HG02852 (cell line): ENCODE measurements at regions not wholly inside any gene's neighbourhood (a gene's known extent, or its start where the extent isn't known, plus 50 kb on each side); places are given as distances from the start of the nearest gene placed in this dataset.

Experiments
- ATAC-seq: cut with Tn5 transposase; IDR thresholded peaks from one replicate; pipeline ENCODE4 v1.9.1; 2021; ENCODE audit warnings: mild to moderate bottlenecking, moderate library complexity; ENCODE audit not compliant: unreplicated experiment

- no peak for ATAC-seq
These were observed 97.8 kb upstream of the TMEM168 start for GRCh38 chr7:112887976-112888375.

- ATAC-seq, result no peak
These were observed 97.1 kb upstream of the TMEM168 start for GRCh38 chr7:112887337-112887736.

GRCh38 chr7:112886208-112886607 lies 96.0 kb upstream of the TMEM168 start:
- ATAC-seq, result no peak

GRCh38 chr7:112882991-112883390 lies 92.8 kb upstream of the TMEM168 start:
- ATAC-seq, result no peak

- ATAC-seq, result no peak
These were observed 92.3 kb upstream of the TMEM168 start for GRCh38 chr7:112882511-112882910.

GRCh38 chr7:112882022-112882421 lies 91.8 kb upstream of the TMEM168 start:
- ATAC-seq, result no peak

- no peak for ATAC-seq
These were observed 90.7 kb upstream of the TMEM168 start for GRCh38 chr7:112880818-112881418.

GRCh38 chr7:112877691-112878460 lies 87.7 kb upstream of the TMEM168 start:
- no peak for ATAC-seq

- ATAC-seq, result no peak
These were observed 86.7 kb upstream of the TMEM168 start for GRCh38 chr7:112876877-112877276.

GRCh38 chr7:112874909-112875308 lies 84.7 kb upstream of the TMEM168 start:
- ATAC-seq, result no peak

- ATAC-seq, result peak; percentile 60
These were observed 83.8 kb upstream of the TMEM168 start for GRCh38 chr7:112873831-112874553.

- ATAC-seq, result peak; percentile 36
These were observed 79.0 kb upstream of the TMEM168 start for GRCh38 chr7:112869111-112869774.

- no peak for ATAC-seq
These were observed 78.4 kb upstream of the TMEM168 start for GRCh38 chr7:112868609-112869008.

GRCh38 chr7:112866424-112866823 lies 76.2 kb upstream of the TMEM168 start:
- peak; percentile 97 for ATAC-seq

GRCh38 chr7:112864380-112864779 lies 74.2 kb upstream of the TMEM168 start:
- ATAC-seq, result no peak

- ATAC-seq, result no peak
These were observed 68.6 kb upstream of the TMEM168 start for GRCh38 chr7:112858838-112859237.

- ATAC-seq, result no peak
These were observed 65.0 kb upstream of the TMEM168 start for GRCh38 chr7:112855227-112855626.

- ATAC-seq, result no peak
These were observed 64.0 kb upstream of the TMEM168 start for GRCh38 chr7:112854169-112854568.

GRCh38 chr7:112853422-112853821 lies 63.2 kb upstream of the TMEM168 start:
- ATAC-seq, result no peak

GRCh38 chr7:112843151-112843550 lies 53.0 kb upstream of the TMEM168 start:
- no peak for ATAC-seq
